Stimulated activated CD4-positive, alpha-beta T cell treated with anti-CD3 and anti-CD28 coated beads, TNF-alpha, amount 100 ng/mL, for 24 hours (primary cell): ENCODE measurements at regions not wholly inside any gene's neighbourhood (a gene's known extent, or its start where the extent isn't known, plus 50 kb on each side); places are given as distances from the start of the nearest gene placed in this dataset.
"Not testable (repeated sequence)": the region's sequence is repeated elsewhere in the genome, so short reads cannot be mapped to it uniquely, and the experiment has no call there.

Experiments
- DNase-seq, 3 experiments: peaks; one replicate each; pipeline ENCODE4 v3.0.0-alpha.2; 2020; ENCODE audit warnings: low read depth in 3 of 3

GRCh38 chr16:9633844-9634243 is 542.4 kb downstream of the HAPSTR1 start:
- DNase-seq = no peak

GRCh38 chr16:9635150-9635720 is 543.8 kb downstream of the HAPSTR1 start:
- DNase-seq = not testable (repeated sequence)

GRCh38 chr16:9644258-9644657 is 538.0 kb downstream of the GRIN2A start:
- DNase-seq = no peak

- DNase-seq = no peak
These were observed 536.3 kb downstream of the GRIN2A start for GRCh38 chr16:9645911-9646310.

GRCh38 chr16:9647981-9648701 is 534.1 kb downstream of the GRIN2A start:
- no peak for DNase-seq

- no peak for DNase-seq
These were observed 531.9 kb downstream of the GRIN2A start for GRCh38 chr16:9650284-9650683.

- no peak for DNase-seq
These were observed 527.2 kb downstream of the GRIN2A start for GRCh38 chr16:9655051-9655450.

- no peak for DNase-seq
These were observed 524.6 kb downstream of the GRIN2A start for GRCh38 chr16:9657641-9658040.

- no peak for DNase-seq
These were observed 524.1 kb downstream of the GRIN2A start for GRCh38 chr16:9658164-9658563.

GRCh38 chr16:9658586-9658985 is 523.6 kb downstream of the GRIN2A start:
- DNase-seq = no peak

- no peak for DNase-seq
These were observed 521.3 kb downstream of the GRIN2A start for GRCh38 chr16:9660898-9661297.

- DNase-seq = no peak
These were observed 520.8 kb downstream of the GRIN2A start for GRCh38 chr16:9661336-9662017.

GRCh38 chr16:9663588-9663987 is 518.6 kb downstream of the GRIN2A start:
- no peak for DNase-seq

- DNase-seq = no peak
These were observed 516.4 kb downstream of the GRIN2A start for GRCh38 chr16:9665851-9666271.

GRCh38 chr16:9666834-9667480 is 515.3 kb downstream of the GRIN2A start:
- no peak for DNase-seq

- no peak for DNase-seq
These were observed 512.2 kb downstream of the GRIN2A start for GRCh38 chr16:9670033-9670432.

- DNase-seq = not testable (repeated sequence)
These were observed 511.6 kb downstream of the GRIN2A start for GRCh38 chr16:9670616-9671015.

- not testable (repeated sequence) for DNase-seq
These were observed 505.5 kb downstream of the GRIN2A start for GRCh38 chr16:9676560-9677300.

- no peak for DNase-seq
These were observed 505.0 kb downstream of the GRIN2A start for GRCh38 chr16:9677301-9677653.

- no peak for DNase-seq
These were observed 502.9 kb downstream of the GRIN2A start for GRCh38 chr16:9679213-9679767.

GRCh38 chr16:9680019-9680655 is 502.1 kb downstream of the GRIN2A start:
- no peak for DNase-seq
